Muscle of arm (tissue), 1 donor: ENCODE measurements at regions not wholly inside any gene's neighbourhood (a gene's known extent, or its start where the extent isn't known, plus 50 kb on each side); places are given as distances from the start of the nearest gene placed in this dataset.
"Not testable (repeated sequence)": the region's sequence is repeated elsewhere in the genome, so short reads cannot be mapped to it uniquely, and the experiment has no call there.

Source experiments
- DNase-seq: peaks from one replicate; pipeline ENCODE4 v3.0.0-alpha.2; 2013

DNA sequence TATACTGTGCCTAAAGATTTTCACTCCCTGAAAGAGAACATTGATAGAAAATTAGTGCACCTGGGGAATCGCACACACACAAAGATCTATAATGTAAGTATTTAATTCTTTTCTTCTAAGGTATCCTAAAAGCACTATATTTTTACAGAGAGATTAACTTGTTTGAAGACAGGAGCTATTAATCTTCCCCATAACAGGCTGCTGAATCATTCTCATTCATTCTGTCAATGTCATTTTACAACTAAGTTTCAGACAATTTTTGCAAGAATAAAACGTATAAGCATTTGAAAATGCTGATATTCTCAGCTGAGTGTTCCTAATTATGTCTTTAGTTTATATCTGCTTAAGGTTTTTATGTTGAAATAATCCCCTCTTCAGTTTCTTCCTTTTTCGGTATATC, 776.7 kb downstream of the NXPH1 start:
- no peak for DNase-seq

DNA sequence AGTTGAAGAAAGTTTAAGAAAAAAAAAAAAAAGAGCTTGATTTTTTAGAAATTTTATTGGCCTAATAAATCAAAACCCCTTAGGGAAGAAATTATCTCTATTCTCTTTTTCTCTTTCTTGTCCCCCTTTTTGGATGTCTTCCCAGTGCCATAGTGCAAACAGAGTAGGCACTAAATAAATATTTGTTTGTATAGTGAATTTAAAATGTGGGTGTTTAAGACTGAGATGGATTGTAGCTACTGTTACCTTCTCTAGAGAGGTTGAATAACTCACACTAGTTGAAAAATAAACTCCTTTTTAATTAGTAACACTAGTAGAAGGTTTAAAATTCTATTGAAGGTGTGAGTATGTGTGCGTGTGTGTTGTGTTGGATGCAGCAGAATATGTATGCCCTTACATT, 783.8 kb downstream of the NXPH1 start:
- no peak for DNase-seq

DNA sequence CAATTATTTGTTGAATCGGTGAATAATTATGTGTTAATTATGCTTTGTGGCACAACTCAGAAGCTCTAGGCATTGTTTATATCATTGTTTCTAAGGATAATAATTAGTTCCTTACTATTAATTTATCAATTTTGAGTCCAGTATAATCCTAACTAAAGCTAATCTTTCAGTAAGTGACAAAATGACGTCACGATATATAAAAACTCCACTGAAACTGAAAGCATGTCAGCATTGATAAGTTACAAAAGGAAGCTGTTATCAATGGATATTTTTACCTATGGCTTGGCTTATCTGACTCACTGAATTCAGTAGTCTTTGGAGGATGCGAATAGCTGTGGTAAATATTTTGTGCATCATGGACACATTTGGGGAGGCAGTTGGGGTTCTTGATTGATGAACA, 793.1 kb downstream of the NXPH1 start:
- DNase-seq = no peak

DNA sequence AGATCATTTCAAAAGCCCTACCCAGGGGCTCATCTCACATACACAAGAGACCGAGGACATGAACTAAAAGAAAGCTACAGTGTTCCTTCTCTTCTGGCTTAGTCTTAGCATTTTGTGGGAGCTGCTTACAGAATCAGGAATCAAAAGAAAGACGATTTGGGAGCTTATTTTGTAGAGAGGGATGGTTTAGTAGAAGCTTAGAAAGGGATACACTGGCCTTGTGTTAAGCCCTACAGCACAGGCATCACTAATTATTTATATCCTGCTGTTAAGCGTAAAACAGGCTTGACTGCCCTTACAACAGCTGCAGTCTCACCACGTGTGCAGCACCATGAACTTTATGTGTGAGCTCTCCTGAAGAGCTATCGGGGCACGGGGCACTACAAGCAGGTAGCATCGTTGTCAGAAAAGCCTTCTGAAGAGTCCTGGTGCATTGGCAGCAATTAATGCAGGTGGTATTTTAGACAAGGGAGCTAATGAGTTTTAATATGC, 798.3 kb downstream of the NXPH1 start:
- no peak for DNase-seq

DNA sequence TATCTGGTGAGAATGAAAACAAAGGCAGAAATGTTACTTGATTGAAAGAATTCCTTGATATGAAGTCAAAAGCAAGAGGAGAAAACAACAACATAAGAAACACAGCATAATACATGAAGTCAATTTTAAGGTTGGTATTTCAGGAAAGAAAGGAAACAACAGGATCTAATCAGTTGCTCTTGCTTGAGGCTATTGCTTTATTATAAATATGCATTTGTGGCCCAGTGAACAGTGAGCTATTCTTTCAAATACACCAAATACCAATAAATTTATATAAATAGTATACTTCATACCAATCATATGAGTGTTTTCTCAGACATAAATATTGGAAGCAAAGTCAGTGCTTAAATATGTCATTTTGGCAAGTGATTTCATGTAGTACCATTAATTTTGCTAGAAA, 806.6 kb downstream of the NXPH1 start:
- DNase-seq = no peak

DNA sequence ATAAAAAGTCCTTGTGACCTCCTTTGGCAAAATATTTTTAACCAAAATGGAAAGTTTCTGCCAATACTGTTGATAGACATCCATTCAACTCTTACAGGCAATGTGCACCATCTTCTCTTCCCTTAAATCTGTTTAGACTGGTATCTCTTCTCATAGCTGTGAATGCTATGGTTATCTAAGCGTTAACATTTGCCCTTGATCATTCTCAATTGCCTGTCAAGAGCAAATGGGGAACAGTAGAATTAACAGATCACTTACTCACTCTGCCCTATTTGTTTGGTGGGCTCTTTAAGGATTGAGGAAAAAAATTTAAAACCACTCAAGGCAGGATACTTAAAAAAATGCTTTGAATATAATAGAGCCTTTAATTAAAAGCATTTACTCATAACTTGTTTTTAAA, 808.4 kb downstream of the NXPH1 start:
- DNase-seq = no peak

DNA sequence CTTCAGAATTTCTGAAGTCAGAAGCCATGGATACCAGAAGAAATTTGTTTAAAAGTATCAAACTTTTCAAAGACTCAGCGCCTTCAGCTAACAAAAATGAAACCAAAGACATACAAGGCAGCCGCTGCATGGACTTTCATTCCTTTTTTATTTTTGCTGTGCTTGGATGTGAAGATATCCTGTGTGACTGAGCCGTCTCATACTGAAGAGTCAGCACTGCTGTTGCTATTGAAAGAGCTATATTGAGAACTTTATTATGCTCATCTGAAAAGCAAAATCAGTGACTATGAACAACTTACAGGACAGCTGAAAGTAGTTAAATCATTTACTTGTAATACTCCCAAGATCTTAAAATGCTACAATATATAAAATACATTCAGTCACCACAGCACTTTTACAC, 809.2 kb downstream of the NXPH1 start:
- no peak for DNase-seq

DNA sequence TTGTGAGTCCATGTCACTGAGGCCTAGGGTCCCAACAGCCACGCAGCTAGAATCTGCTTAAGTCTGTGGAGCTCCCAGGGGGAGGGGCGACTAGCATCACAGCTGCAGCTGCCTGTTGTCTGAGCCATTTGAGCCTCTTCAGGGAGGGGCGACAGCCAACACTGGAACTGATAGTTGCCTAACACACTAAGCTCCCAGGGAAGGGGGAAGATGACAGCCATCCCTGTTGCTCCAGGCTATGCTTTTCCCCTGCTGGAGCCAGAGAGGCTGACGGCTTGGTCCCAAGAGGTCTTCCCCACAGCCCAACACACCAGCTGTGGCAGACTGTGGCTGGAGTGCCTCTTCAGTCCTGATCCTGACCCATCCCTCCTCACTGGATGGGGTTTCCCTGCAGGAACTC, 817.5 kb downstream of the NXPH1 start:
- no peak for DNase-seq

DNA sequence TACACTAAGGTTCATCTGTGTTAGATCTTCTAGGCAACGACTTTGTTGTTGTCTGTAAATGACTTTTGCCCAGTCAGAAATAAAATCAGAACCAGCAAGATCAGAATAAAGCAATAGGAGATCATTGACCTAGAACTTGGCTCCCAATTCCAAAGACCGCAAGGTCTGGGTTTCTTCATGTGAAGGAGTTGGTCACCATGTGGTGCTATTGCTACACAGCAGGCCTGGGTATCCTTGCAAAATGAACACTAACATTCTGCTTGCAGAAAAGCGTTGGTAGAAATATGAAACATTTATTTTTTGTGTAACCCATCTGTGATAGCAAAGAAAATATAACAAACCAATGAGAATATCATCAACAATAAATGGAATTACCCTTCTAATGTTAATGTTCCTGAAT, 831.0 kb downstream of the NXPH1 start:
- no peak for DNase-seq

DNA sequence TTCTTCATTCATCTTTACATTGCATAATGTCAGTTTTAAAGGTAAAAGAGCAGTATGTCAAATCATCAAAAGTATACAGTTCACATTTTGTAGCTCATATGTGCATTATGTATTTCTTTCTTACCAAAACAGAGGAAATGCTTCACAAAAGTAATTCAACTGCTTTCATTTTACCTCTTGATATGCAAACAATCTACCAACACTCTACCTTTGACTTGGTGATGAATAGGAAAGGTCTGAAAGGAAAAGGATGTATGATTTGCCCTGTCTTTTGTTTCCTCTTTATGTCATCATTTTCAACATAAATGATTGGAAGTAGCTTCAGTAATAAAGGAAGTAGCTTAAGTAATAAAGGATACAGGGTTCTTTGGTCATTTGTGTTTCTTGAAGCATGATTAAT, 846.7 kb downstream of the NXPH1 start:
- no peak for DNase-seq

DNA sequence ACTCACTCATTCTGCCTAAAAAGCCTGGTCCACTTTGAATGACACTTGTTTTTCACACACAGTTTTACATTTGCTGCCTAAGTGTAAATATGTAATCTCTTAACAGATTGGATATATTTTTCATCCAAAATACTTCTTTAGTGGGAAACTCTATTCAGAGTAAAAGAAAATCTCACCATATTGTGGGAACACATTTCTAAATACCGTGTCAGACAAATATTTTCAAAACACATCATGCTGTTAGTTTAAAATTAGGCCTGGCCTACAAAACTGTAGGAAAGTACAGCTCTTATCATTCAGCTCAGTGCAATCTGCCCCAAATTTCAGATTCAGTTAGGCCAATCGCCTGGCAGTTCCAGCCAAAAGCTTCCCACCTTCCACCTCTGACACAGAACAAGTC, 849.8 kb downstream of the NXPH1 start:
- no peak for DNase-seq

DNA sequence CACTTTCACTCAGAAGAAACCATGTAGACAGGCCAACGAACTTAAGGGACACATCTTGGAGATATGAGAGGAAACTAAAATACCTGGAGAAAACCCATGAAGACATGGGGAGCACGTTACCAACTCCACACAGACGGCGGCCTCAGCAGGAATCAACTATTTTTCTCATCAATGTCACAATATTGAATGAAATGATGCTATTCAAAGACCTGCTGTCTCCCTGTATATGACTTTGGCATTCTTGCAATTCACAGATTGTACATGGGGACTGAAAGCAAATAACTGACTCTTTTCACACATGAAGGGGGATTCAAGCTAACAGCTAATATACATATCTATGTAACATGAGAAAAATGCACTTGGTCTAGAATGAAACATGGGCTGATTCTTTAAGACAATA, 869.0 kb downstream of the NXPH1 start:
- no peak for DNase-seq

DNA sequence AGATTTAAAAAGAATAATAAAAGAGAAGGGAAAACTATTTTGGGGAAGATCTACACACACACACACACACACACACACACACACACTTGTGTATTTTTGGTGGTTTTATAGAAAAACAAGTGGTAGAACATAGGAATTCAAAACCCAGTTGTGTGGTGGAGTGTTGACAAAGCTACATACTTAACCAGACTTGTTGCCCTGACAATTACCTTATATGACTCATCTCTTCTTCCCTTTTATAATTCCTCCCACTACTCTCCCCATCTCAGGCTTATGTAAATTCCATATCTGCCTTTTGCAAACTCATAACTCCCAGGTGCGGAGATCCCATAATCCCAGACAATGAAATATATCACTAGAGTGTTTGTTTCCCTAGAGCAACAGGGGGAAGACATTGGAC, 873.7 kb downstream of the NXPH1 start:
- DNase-seq = no peak

DNA sequence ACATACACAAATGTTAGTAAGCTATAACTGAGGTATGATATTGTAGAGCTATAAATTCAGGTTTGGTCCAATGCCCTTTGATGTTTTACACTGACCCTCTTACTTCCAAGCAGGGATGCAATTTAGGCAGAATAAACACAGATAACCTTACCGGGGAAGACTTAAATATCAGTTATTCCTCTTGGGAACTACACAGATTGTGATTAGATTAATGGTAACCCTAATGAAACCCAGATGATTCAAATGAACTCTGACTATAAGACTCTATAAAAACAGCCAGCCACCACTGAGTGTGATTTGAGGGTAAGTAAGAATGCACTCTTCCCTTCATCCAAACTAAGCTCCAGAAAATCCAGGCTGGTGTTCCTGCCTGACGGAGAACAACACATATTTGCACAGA, 891.1 kb downstream of the NXPH1 start:
- no peak for DNase-seq

DNA sequence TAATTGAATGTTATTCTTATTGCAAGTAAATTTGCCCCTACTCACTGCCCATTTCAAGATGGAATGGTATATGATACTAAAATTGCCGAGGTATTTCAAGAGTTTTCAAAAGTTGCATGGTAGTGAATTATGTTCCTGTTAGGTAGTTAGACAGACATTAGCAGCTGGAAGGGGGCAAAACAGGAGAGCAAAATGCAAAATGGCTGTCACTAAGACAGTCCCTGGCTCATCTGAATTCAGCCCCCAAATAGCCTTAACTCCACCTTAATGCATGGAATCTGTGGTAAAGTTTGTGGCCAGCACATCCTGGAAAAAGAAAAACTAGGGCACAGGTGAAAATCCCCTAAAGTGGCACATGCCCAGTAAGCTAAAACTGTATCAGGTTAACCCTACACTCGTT, 894.9 kb downstream of the NXPH1 start:
- DNase-seq = no peak

DNA sequence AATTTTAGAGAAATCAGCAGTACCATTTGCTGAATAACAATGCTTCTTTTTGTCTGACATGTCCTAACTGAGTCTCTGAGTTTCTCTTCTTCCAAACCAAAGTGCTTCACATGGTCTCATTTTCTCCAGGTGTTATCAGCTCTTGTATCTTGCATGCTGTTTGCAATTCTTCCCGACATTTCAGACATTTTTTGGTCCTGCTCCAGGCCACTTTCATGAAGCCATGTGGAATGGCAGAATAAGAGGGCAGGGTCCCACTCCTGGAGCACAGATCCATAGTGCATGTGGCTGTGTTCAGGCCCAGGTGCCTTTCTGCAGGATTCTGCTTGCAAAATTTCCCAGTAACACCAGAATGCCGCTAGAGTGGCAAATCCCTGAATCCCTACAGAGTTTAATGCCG, 916.2 kb downstream of the NXPH1 start:
- DNase-seq = no peak

DNA sequence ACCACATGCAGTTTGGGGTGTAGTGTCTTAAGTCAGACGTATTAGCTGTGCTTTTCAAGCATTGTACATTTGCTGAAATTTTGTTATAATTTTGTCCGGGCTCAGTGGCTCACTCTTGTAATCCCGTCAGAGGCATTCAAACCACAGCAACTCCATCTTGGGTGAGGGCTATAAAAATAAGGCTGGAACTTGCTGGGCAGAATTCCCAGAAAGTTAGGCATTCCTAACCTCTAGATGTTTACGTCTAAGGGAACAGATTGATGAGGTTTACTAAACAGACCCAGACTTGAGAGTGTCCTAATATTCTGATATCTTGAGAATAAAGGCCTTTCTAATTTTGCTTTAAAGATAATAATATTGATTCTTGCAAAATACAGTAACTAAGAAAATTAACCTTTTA, 957.8 kb downstream of the NXPH1 start:
- no peak for DNase-seq

DNA sequence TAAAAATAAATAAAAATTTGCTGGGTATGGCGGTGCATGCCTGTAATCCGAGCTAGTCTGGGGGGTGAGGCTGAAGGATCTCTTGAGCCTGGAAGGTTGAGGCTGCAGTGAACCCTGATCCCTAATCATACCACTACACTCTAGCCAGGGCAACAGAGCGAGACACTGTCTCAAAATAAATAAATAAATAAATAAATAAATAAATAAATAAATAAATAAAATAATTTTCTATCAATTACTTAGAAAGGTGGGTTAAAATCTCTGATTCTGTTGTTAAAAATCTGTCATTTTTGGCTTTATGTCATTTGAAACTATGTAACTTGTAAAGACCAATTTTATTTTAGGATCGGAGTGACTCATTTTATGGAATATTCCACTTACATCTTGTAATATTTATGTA, 958.6 kb downstream of the NXPH1 start:
- DNase-seq = no peak

DNA sequence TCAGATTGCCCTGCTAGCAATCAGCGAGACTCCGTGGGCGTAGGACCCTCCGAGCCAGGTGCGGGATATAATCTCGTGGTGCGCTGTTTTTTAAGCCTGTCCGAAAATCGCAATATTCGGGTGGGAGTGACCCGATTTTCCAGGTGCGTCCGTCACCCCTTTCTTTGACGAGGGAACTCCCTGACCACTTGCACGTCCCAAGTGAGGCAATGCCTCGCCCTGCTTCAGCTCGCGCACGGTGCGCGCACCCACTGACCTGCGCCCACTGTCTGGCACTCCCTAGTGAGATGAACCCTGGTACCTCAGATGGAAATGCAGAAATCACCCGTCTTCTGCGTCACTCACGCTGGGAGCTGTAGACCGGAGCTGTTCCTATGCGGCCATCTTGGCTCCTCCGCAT, 971.0 kb downstream of the NXPH1 start:
- not testable (repeated sequence) for DNase-seq

DNA sequence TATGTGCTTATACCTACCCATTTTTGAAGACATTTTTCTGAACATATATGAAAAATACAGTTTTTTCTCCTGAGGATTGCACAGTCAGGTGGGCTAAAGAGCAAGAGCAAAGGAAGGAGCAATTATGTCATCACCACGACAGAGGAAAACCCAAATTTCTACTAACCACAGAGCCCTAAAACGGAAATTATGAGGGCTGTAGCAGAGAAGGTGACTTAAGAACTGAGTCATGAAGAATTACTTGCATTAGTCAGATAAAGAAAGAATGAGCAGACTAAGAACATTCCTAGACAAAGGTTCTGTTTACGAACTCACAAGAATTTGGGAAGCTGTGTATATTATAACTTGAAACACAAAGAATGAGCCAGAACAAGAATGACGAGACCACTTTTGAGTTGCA, 974.4 kb downstream of the NXPH1 start:
- DNase-seq = no peak

DNA sequence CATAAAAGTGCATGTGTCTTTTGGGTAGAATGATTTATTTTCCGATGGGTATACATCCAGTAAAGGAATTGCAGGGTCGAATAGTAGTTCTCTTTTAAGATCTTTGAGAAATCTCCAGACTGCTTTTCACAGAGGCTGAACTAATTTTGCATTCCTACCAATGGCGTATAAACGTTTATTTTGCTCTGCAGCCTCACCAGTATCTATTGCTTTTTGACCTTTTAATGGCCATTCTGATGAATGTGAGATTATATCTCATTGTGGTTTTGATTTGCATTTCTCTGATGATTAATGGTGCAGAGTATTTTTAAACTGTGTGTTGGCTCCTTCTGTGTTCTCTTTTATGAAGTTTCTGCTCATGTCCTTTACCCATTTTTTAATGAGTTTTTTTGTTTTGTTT, 1020.1 kb downstream of the NXPH1 start:
- no peak for DNase-seq

DNA sequence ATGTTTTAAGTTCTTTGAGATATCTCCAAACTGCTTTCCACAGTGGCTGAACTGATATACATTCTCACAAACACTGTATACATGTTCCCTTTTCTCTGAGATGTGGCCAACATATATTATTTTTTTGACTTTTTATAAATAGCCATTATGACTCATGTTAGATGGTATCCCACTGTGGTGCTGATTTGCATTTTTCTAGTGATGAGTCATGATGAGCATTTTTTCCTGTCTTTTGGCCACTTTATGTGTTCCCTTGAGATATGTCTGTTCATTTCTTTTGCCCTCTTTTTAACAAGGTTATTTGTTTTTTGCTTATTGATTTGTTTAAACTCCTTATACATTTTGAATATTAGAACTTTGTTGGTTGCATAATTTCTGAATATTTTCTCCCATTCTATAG, 1055.1 kb downstream of the NXPH1 start:
- no peak for DNase-seq

DNA sequence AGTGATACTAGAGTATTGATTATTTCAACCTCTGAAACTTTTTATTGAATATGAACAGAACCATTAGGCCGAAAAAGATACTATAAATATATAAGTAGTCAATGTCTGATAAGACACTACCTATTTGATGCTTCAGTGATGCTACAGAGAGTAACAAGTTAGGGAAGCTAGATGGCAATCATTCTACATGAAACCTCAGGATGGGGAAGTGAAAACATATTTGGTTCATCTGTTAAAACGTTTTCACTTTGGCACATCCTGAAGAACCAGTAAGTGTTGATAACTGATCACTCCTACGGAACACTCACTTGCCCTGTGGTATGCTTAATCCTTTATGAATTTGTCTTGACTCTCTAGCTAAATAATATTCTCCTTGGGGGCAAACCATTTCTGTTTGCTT, 1064.9 kb downstream of the NXPH1 start:
- no peak for DNase-seq

DNA sequence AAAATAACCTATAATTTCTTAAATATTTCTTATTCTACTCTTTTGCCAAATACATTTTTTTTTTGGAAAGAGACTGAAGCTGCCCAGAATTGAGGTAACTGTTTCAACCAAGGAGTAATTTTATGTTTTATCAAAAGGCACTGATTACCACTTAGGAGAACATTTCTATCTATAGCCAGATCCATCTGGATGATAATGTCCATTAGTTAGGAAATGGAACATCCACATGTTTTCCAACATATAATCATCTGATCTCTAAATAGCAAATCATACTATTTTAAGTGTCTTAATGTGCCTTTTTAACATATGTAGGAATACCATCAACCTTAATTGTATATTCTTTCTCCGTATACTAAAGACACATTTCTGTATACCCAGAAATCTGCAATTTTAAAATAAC, 1068.9 kb downstream of the NXPH1 start:
- DNase-seq = no peak

DNA sequence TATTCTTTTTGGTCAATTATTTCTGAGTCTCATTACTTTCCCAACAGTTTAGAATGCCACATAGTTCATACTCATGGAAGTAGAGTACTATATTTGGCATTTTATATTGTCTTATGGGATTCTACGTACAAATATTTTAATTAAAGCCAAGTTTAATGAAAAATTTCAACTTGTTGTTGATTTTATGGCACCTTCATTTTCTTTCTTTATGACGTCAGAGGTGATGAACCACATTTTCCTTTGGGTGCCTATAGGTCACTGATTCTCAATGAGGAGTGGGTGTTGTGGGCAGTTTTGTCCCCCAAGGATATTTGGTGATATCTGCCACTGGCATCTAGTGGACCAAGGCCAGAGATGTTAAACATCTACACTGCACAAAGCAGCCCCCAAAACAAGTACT, 1071.3 kb downstream of the NXPH1 start:
- no peak for DNase-seq
